T-helper 9 cell (primary cell): ENCODE measurements at regions not wholly inside any gene's neighbourhood (a gene's known extent, or its start where the extent isn't known, plus 50 kb on each side); places are given as distances from the start of the nearest gene placed in this dataset.

Source experiments
- DNase-seq: peaks from one replicate; pipeline ENCODE4 v3.0.0-alpha.2; 2020

DNA sequence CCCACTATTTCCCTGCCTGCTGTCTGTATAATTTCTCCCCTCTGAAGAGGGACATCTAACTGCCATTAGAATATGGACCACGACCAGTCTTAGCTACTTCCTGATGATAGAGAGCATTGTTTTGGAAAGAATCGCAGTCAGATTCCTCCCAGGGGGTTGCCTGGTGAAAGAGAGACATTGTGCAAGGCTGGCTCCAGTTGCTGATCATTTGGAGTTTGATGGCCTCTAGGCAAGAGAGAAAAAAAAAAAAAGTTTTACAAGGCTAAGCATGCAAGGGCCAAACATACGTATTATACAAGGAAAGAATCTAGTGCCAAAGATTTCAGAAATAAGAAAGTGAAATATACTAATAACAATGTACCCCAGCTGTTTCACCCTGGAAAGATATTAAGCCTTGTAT lies 182.2 kb downstream of the CMPK2 start:
- DNase-seq = no peak

DNA sequence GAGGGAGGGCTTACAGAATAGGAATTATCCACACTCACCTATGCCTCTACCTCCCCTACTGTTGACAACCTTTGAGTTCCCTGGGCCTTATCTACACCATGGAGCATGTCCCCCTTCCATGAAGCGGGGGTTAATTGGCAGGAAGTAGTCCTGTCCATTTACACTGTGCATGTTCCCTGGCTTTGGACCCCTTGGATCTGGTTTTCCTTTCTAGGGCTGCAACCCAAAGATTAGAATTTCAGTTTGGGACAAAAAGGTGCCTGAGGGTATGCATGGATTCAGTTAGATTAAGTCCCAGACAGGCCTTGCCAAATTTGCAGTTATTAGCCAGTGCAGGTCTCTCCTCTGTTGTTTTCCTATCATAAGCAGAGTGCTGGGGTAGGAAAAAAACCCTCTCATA lies 180.3 kb downstream of the CMPK2 start:
- DNase-seq = no peak

DNA sequence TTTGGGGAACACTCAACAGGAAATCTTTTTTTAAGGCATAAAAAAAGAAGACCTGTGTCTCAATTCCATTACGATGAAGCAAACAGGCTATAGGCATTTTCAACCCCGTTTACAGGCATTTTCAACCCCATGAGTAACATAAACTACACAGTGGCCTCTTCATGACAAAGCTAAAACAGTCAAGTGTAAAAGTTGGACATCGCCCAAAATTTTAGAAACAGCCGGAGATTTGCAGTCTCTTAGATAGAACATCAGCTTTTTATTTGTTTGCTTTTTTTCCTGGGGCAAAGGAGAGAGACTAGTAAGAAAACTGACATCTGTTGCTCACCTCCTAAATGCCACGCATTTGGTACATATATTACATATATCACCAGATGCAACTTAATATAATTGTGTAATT lies 173.7 kb downstream of the CMPK2 start:
- no peak for DNase-seq

DNA sequence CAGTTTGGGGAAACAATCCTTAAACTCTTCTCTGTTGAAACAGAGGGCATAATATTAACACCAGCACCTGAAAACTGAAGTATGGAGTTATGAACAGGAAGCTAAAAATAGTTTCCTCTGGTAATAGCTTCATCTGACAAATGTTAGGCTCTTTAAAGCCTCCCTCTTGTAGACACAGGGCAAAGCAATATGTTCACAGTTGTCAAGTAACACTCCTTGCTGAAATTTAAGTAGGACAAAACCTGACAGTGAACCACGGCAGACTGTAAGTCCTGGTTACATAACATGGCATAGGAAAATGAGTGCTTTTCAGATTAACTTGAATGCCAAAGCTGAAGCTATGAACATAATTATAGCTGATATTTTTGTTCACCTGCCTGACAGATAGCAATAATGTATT lies 172.9 kb downstream of the CMPK2 start:
- DNase-seq = no peak

DNA sequence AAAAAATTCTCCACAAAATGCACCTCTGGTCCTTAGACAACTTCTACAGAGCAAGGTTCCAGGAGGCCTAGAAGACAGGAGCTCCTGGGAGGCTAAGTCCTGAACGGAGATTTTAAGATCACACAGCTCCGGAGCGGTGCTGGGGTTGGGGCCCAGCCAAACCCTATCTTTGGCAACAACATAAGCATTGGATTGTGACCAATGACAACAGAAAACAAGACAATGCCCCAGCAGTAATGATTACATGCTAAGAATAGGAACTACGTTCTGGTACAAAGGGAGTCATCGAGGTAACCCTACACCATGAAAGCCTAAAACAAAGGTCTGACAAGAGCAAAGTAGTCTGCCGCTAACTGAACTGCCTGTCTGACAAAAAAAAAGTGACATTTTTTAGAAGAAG lies 171.2 kb downstream of the CMPK2 start:
- DNase-seq = no peak

DNA sequence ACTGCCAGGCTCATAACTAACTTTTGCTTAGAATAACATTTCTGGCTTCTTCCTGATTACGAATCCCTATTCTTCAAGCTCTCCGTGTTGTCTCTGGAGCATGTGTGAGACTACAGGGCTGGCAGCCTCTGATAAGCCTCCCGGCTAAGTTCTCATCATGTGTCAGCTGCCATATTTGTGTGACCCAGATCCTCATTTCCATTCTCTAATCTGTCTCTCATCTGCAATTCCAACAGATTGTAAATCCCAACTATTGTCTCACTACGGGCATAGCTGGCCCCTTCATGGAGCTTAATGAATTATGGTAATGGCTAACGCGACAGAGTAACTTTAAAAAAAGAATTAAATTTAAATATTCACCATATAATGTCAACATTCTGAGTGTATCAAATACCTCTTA lies 165.4 kb downstream of the CMPK2 start:
- DNase-seq = no peak

DNA sequence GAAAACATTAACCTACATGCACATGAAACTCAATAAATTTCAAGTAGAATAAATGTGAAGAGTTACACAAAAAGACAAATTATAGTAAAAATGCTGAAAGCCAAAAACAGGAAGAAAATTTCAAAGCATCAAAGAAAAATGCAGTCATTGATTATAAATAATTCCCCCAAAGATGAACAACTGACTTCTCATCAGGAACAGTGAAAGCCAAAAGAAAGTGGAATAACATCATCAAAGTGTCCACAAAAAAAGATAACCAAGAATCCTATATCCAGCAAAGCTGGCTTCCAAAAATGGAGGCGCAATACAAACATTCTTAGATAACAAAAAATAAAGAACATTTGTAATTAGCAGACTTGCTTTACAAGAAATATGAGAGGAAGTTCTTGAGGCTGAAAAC lies 161.6 kb downstream of the CMPK2 start:
- no peak for DNase-seq

DNA sequence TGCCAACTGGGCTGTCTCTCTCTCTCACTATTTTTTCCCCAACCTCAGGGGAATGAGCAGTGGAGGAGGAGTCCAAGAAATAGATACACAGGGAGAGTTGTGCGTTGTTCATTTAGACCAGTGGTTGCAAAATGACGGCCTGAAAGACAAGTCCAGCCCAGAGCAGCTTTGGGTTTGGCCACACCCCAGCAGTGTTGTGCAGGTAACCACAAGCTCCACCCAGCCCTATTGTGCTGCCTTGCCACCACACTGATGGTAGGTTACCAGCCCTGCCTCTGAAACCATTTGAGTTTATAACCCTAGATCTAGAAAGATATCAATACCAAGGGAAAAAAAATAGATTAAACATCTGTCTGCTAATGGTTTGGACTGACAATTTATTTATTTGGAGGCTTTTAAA lies 144.3 kb downstream of the CMPK2 start:
- DNase-seq = no peak

DNA sequence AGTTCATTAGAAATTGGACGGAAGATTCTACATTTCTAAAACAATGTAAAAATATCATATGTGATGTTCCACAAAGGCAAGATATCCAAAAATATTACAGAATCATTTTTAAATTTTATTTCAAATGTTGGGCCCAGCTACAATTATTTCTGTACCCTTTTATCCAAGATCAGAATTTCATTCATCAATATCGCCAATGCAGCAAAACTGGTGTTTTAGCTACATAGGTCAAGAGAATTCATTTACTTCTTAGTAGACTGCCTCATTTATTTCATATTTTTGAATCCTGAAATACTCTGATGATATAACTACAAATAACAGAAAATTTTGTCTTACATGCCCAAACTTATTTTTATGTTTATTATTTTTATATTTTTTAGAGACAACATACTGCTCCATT lies 143.1 kb downstream of the CMPK2 start:
- no peak for DNase-seq

DNA sequence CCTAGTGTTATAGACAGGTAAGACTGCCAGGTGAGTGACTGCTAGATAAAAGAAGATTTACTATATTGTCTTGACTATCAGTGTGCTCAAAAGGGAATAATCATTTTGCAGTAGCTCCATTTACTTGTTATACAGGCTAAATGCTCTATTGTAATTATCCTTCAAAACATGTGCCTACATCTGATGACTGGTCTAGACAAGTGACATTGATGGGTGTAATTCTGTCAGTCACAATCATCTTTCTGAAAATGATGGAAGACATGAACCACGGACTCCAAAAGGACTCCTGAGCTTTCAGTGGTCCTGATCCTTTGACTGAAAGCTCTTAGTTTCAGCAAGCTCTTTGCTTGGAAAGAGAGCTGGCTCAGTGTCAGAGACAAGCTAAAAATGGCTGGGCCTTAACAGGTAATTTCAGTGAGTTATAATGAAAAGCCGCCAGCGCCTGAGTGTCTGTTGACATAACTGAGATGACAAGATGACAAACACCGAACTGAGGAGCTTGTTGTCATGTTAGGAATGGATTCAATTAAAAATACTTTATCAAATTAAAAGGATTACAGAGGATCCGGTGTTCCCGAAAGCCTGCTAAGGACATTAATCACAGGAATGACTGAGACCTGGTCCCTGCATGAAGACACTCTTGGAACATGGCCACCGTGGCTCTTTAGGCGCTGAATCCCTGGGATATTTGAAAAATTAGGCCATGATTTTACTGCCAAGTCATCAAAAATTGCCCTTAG lies 141.7 kb downstream of the CMPK2 start:
- no peak for DNase-seq

DNA sequence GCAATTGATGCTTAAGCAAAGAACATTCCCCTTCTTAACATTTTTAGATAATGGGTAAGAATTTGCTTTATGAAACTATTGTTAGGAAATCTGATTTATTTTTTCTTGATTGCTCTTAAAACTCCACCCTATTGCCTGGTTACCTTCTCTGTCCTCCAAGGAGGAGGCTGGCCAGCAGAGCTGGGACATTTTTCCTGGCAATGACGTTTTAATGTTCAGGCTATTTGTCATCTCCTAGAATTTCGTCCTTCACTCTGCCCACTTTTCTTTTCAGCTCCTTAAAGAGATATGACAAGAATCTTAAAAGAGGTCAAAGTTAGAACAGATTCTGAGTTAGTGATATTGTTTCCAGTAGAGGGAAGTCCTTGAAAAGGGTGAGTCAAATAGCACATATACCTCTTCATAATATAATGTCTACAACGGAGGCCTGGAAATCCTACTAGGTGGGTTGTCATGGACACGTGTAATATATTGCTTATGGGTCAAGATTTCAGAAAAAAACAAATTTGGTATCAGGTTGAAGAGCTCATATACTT lies 141.0 kb downstream of the CMPK2 start:
- DNase-seq = no peak

DNA sequence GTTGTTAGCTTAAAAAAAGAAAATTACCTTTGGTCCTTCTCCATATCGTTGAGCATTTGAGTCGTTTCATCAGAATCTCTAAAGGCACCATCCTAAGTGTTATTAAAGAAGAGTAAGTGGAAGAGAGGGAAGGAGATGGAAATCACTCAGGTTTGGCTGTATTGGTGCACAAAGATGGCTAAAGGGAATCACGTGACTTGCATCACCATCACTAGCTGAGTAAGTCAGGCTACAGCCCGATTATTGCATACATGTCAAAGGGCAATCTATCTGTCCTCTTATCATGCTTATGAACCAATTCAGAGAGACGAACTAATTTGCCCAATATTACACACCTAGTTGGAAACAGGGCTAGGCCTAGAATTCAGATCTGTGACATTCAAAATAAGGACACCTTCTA lies 137.6 kb downstream of the CMPK2 start:
- DNase-seq = no peak

DNA sequence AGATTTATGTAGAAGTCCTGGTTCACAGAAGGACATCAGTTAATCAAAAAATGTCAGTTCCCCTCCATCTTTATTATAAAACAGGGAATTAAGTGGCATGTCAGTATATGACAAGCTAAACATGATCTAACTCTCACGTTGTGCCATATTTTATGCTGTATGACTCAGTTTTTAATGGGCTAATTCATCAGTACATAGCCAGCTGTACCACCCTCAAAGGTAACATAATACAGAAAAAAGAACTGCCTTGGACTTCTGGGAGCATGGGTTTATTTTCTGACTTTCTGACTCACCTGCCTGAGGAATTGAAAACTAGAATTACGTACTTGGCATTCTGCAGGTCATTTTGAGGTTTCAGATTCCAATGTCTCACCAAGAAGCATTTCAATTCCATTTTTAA lies 135.7 kb downstream of the CMPK2 start:
- no peak for DNase-seq

DNA sequence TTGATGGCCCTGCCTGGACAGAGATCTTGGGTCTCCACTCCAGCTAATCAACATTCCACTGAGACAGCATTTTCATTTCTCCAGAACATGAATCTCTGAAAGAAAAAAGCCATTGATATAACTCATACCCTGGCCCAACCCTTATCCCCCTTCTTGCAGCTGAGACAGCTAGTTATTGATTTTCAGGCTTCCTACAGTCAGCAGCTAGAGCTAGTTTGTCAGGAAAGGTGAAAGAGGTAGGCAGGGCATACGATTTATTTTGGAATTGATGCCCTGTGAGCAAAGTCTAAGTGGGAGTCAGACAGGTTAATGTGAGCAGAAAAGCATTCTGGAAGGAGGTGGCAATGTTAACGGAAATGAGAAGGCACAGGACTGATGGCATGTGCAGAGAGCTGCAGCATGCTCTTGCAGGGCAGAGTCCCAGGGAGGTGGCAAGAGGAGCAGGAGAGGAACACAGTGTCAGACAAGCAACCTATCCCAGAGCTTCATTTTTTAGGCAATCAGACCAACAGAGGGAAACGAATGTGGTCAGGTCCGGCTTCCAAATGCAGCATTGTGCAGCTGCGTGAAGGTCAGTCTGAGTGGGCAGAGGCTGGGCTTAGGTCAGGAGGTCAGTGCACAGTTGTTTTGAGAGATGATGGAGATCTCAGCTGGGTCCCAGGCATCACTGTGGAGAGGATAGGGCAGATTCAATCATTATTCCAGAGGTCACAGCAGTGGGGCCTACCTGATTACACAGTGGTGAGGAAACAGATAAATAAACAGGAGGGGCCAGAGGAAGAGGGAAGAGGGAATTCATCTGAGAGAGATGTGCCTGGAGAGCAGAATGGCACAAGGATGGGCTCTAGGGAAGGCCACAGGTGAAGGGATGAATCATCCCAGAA lies 134.8 kb downstream of the CMPK2 start:
- DNase-seq = no peak

DNA sequence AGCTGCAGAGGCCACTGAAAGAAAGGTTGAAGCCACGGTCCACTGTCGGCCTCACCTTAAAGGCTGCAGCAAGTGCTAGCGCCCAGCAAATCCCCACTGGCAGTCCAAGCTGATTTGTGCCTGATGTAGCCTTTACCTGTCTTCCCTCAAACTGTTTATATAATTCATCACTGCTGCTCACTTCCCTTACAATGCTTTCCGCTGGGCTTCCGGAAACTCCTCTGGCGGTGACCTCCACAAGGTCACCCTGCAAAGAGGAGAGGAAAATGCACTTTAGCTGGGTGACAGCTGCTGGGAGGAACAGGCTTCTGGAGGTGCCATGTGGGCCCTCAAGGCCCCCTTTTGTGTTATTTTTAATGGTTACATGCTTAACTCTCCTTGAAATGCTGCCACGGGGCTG lies 126.2 kb downstream of the CMPK2 start:
- no peak for DNase-seq

DNA sequence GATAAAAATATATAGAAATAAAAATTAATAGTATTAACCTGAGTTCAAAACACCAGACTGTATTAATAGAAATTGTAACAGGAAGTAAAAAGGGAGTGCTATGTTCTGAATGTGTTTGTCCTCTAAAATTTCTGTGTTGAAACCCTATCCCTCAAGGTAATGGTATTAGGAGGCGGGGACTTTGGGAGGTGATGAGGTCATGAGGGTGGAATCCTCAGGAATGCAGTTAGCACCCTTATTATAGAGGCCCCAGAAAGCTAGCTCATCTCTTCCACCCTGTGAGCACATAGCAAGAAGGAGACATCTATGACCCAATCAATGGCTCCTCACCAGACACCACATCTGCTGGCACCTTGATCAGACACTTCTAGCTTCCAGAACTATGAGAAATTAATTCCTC lies 124.5 kb downstream of the CMPK2 start:
- no peak for DNase-seq

DNA sequence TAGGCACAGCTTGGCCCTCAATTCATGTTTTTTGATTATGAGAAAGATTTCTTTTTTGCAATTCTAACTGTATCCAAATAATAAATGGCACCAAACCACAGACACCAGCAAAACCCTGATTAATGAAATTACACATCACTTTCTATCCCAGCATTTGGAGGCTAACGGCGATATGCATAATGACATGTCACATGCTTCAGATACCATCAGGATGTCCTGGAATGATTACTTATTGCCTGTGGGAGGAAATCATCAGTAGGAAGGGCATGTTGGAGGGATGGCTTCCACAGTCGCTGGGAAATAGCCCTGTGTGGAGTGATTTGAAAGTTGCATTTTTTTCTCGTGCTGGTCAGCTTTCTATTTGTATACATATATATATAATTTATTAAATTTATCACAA lies 121.7 kb downstream of the CMPK2 start:
- no peak for DNase-seq

DNA sequence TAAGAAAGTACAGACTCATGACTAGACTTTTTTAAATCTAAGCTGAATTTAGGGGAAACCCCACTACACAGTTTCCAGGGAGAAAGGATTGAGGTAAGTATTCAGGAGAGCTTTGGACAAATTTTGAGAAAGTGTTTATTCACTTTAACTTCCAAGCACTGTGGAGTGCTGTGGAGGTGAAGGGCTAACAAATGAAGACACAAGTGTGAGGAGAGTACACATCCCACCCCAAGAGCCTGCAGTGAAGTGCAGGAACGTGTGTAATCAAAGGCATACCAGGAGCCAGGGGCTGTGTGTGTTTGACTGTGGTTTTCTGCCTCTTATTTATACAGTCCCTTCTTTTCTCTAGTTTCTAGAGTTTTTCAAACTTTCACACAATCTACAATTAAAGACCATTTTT lies 118.3 kb downstream of the CMPK2 start:
- DNase-seq = no peak

DNA sequence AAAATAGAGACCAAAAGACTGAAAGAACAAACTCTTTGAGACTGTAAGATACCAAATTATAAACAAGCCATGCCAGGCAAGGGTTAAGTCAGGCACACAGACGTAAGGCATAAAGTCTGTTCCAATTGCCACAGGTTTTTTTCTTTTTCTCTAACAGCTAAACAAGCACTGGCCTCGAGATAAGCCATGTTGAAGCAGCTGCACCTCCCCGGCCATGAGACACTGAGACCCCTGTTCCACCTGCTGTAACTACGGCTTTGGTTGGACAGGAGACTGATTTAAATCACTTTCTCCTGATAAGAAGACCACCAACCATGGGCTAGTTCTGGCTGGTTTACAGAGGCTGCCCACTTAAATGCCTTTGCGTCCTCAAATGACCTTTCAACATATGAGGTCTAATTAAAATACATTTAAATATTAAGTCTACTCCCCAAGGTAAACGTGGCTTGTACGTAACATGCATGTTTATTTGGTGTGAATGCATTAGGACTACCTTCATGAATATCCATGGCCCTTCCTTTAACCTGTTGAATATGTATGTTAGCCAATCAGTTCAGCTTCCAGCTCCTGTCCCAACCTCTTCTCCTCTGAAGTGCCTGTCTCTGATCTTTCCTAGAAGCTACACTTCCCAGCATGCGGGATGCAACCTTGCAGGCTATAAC lies 117.2 kb downstream of the CMPK2 start:
- no peak for DNase-seq

DNA sequence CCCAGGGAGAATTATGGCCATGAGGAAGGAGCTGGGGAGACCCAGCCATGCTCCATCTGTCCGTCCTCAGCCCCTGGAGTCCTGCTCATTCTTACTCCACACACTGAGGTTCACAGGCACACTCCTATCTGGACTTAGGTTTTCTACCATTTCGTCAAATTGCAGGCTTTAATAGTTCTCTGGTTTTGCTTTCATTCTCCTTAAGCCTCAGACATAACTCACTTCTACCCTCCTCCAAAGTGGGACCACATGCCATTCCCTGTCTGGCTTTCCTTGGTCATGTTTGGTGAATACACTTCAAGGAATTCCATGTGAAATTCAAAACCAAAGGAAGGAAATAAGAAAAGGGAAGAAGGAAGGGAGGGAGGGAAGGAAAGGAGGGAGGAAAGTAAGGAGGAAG lies 115.7 kb downstream of the CMPK2 start:
- no peak for DNase-seq

DNA sequence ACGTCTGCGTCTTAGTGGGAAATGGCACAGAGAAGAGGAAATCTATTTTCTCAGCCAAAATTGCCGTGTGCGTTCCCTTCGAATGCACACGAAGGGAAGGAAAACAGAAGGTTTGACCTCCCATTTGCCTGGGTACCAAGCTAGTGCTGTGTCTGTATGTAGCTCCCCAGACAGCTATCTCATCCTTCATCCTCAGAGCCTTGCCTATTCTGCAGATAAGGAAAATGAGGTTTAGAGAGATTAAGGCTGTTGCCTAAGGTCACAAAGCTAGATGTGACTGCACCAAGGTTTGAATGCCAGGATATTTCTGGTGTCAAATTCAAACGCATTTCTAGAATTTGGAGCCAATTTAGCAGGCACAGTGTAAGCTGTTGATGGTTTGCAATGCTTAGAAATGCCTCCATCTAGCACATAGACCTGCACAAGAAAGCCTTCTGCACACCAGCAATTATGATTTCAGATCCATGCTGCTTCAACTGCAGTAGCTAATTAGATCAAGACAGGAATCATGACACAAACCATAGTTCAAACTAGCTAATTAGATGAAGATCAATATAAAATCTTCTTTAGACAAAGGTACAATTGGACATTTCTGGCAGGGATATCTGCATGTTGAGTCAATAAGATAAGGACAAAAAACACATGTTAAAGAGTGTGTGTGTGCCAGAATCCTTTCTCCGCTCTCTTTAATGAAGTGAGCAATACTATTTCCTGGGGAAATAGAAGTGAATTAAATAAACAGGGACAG lies 115.1 kb downstream of the CMPK2 start:
- no peak for DNase-seq

DNA sequence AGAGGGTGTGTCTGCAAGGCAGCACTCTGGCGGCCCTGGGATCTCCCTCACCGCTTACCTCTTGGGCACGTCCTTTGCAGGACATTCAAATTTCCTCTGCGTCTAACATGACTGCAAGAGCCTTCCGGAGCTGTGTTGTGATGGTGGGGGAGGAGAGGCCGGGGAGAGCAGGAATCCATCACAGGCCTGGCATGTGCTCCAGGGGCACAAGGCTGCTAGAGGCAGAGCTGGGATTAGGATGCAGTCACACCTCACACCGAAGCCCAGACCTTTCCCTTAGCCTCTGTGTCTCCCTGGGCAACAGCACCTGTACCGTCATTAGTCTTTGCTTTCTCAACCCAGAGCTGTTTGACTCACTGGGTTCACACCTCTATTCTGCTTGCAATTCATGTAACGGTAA lies 111.3 kb downstream of the CMPK2 start:
- DNase-seq = no peak

DNA sequence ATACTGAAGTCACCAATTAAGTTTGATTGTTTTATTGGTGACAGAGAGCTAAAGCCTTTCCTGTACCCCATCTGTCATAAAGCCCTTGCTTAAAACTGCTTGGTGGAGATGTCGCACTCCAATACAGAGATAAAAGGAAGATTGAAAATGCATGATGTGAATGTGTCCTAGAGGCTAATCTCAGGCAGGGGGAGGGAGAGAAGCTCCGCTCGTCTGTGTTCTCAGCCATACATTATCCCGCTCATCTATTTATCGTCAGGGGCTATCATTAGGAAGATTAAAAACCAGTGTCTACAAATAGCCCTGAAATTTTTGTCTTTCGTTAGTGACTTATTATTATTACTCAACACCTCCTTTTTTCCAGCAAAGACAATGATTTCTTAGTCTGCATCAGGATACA lies 110.3 kb downstream of the CMPK2 start:
- DNase-seq = no peak
